ENCODE measurements at regions not wholly inside any gene's neighbourhood (a gene's known extent, or its start where the extent isn't known, plus 50 kb on each side); places are given as distances from the start of the nearest gene placed in this dataset.

- no peak for TF ChIP-seq ZFP36L2 (CRISPR knock-in tag; IDR thresholded peaks at IDR 0.05)
- no peak for TF ChIP-seq BCL6 (CRISPR knock-in tag; IDR thresholded peaks at IDR 0.05)
- no peak for TF ChIP-seq PRDM4 (CRISPR knock-in tag; IDR thresholded peaks at IDR 0.05; ENCODE audit: borderline replicate concordance)
- TF ChIP-seq IRX3 (CRISPR knock-in tag; IDR thresholded peaks at IDR 0.05; ENCODE audit: borderline replicate concordance, low read depth) = no peak
- TF ChIP-seq ZFP91 (CRISPR knock-in tag; IDR thresholded peaks at IDR 0.05; ENCODE audit: borderline replicate concordance) = no peak
- no peak for TF ChIP-seq ZNF776 (CRISPR knock-in tag; IDR thresholded peaks at IDR 0.05)
- TF ChIP-seq ARID2 (CRISPR knock-in tag; IDR thresholded peaks at IDR 0.05; ENCODE audit: borderline replicate concordance) = no peak
- no peak overlapping the region for H2AFZ ChIP-seq (ENCODE audit: low read length)
- ChIA-PET CTCF (ENCODE audit: low intra/inter-chr PET ratio, low total read pairs) (no interaction called here), POLR2A (no interaction called here)
- no peak for DNase-seq (ENCODE audit: low spot score)
- H3K4me2 ChIP-seq (ENCODE audit: low read depth, low read length) = no peak overlapping the region
- H3K79me2 ChIP-seq (ENCODE audit: insufficient read depth, low read length) = no peaks in the 10 kb centered on the region
- H3K4me3 ChIP-seq (replicated peaks in 1 of 3; ENCODE audit: insufficient read depth in 1 of 3, low read depth in 2 of 3, low read length in 3 of 3) = no peak overlapping the region
- ATAC-seq = no peak
- H3K27me3 ChIP-seq (ENCODE audit: control insufficient read depth in 1 of 2, insufficient read depth in 2 of 2, low read length in 2 of 2) = no peaks in the 10 kb centered on the region
- H3K9ac ChIP-seq (ENCODE audit: insufficient read depth, low read depth, low read length) = no peak overlapping the region
- H4K20me1 ChIP-seq (ENCODE audit: insufficient read depth, low read length) = no peaks in the 10 kb centered on the region
- intact Hi-C loops (cut with micrococcal nuclease; ENCODE audit: unreplicated experiment) (no loop called here), in situ Hi-C loops (cut with HindIII; ENCODE audit: extremely low pct_ligation_motif_present, low pct_unique_long_range_greater_than_20kb) (no loop called here)
- BruUV-seq (replicated peaks) = no TSS peak
- H3K36me3 ChIP-seq (replicated peaks in 1 of 2; ENCODE audit: control insufficient read depth in 1 of 2, insufficient read depth in 2 of 2, low read length in 2 of 2) = no peaks in the 10 kb centered on the region
- no peaks in the 10 kb centered on the region for H3K9me3 ChIP-seq (ENCODE audit: low read length)
- H3K4me1 ChIP-seq (ENCODE audit: insufficient read depth, low read length) = no peaks in the 10 kb centered on the region
- no peak overlapping the region for H3K27ac ChIP-seq (ENCODE audit: extremely low read length, insufficient read depth, low read length)
- no peak for FAIRE-seq
- 10% methylated on average over 6 of the region's 6 CpGs for WGBS (ENCODE audit: low lambda C conversion rate)
These were observed 808.0 kb downstream of the TLE1 start for GRCh38 chr9:80881320-80881719.
